ENCODE measurements at regions not wholly inside any gene's neighbourhood (a gene's known extent, or its start where the extent isn't known, plus 50 kb on each side); places are given as distances from the start of the nearest gene placed in this dataset.

DNA sequence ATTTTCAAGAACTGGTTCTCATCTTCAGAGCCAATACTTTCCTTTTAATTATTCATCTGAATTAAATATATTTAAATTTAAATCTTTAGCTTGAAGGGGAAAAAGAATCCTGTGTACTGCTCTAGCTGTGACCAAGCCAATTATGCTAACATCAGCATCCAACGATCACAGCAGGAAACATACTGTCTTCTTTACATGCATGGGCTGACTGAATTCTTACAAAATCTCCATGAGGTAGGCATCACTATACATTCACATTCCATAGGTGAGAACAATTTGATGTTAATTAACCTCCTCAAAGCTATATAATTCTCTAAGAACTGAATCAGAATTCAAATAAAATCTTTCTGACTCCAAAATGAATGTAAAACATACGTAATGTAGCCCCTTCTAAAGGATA lies 118.8 kb upstream of the MAP2 start:
- Histone ChIP-seq H3K27ac (ENCODE audit: low read depth, low read length, poor library complexity, severe bottlenecking) (no peak overlapping the region), H3K4me3 (ENCODE audit: low read depth, low read length, poor library complexity, severe bottlenecking) (no peak overlapping the region), H3K4me1 (ENCODE audit: insufficient read depth, low read length, poor library complexity, severe bottlenecking) (no peaks in the 10 kb centered on the region), H3K36me3 (ENCODE audit: insufficient read depth, low read length, poor library complexity, severe bottlenecking) (no peaks in the 10 kb centered on the region), H3K27me3 (replicated peaks; ENCODE audit: insufficient read depth, low read depth, low read length, poor library complexity) (peaks cover 17% of the 10 kb centered on the region), H3K9me3 (ENCODE audit: low read depth, low read length, poor library complexity, severe bottlenecking) (no peaks in the 10 kb centered on the region)
- no peak for DNase-seq (ENCODE audit: low spot score)
- POLR2A ChIA-PET (ENCODE audit: low non-redundant PET) = no interaction called here
- intact Hi-C loops (cut with micrococcal nuclease; ENCODE audit: unreplicated experiment) = no loop called here
- TF ChIP-seq, protein P1, sequence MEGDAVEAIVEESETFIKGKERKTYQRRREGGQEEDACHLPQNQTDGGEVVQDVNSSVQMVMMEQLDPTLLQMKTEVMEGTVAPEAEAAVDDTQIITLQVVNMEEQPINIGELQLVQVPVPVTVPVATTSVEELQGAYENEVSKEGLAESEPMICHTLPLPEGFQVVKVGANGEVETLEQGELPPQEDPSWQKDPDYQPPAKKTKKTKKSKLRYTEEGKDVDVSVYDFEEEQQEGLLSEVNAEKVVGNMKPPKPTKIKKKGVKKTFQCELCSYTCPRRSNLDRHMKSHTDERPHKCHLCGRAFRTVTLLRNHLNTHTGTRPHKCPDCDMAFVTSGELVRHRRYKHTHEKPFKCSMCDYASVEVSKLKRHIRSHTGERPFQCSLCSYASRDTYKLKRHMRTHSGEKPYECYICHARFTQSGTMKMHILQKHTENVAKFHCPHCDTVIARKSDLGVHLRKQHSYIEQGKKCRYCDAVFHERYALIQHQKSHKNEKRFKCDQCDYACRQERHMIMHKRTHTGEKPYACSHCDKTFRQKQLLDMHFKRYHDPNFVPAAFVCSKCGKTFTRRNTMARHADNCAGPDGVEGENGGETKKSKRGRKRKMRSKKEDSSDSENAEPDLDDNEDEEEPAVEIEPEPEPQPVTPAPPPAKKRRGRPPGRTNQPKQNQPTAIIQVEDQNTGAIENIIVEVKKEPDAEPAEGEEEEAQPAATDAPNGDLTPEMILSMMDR (conservative IDR thresholded peaks at IDR 0.05; ENCODE audit: low read depth, low read length) = no peak
- TF ChIP-seq EZH2 (IDR thresholded peaks at IDR 0.05; ENCODE audit: borderline replicate concordance, low read depth, low read length, poor library complexity, severe bottlenecking) = no peak
- no TSS peak for BruUV-seq (replicated peaks)
- CTCF ChIA-PET = no interaction called here

DNA sequence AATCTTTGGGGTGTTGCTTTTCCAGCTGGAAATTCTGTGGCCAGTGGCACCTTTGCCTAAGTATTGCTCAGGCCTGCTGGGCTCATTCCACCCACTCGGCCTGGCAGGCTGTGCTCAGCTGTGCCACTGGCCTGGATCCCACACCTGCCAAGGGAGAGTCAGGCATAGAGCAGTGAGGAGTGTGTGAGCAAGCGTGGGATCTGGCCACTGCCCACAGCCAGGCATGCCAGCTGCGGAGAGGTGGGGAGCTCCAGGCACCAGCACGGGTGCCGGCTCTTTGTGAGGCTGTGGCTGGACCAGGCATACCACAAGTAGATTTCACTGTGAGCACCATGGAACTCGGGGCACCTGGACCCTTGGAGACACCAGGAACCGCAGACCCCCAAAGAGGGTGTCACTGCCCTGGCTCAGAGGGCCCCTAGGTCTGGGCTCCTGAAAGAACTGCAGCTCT lies 118.1 kb upstream of the MAP2 start:
- no peak for TF ChIP-seq EZH2 (IDR thresholded peaks at IDR 0.05; ENCODE audit: borderline replicate concordance, low read depth, low read length, poor library complexity, severe bottlenecking)
- TF ChIP-seq, protein P1 (conservative IDR thresholded peaks at IDR 0.05; ENCODE audit: low read depth, low read length) = no peak
- no peaks in the 10 kb centered on the region for H3K4me1 ChIP-seq (ENCODE audit: insufficient read depth, low read length, poor library complexity, severe bottlenecking)
- BruUV-seq (replicated peaks) = no TSS peak

DNA sequence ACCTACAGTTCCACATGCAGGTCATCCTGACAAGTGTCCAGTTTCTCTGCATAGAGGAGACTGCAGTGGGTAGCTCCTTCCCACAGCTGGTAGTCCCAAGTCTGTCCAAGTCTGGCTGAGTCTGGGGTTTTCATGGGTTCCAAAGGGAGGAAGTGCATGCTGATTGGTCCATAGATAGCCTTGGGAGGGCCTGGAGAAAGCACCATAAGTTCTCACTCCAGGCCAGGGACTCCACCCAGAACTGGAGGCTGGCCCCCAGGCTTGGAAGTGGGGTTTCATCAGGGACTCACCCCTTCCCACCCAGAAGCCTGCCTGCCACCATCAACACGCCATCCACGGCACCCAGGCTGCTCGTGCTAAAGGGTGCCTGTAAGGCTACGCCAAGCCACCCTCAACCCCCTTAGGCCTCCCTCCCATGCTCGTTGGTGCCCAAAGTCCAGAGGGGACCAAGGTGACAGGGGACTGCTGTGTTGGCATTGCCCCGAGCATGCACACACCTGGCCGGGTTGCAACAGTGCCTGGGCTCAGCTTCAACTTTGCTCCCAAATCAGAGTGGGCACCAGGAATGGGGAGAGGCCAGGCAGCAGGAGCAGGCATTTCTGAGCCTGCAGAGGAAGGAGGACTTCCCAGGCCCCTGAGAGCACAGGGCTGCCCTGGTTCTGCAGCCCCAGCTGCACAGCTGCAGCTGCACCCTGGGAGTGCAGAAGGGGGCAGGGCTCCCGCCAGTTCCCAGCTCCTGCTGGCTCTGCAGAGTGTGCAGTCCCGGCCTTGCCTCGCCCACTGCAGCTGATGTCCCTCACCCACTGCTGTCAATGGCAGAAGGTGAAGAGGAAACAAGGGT lies 116.5 kb upstream of the MAP2 start:
- no peaks in the 10 kb centered on the region for H3K9me3 ChIP-seq (ENCODE audit: low read depth, low read length, poor library complexity, severe bottlenecking)
- H3K36me3 ChIP-seq (ENCODE audit: insufficient read depth, low read length, poor library complexity, severe bottlenecking) = no peaks in the 10 kb centered on the region
- POLR2A ChIA-PET (ENCODE audit: low non-redundant PET) = no interaction called here

More for the DNA sequence above, 118.1 kb upstream of the MAP2 start:
- H3K27ac ChIP-seq (ENCODE audit: low read depth, low read length, poor library complexity, severe bottlenecking) = no peak overlapping the region
- H3K36me3 ChIP-seq (ENCODE audit: insufficient read depth, low read length, poor library complexity, severe bottlenecking) = no peaks in the 10 kb centered on the region
- no peaks in the 10 kb centered on the region for H3K9me3 ChIP-seq (ENCODE audit: low read depth, low read length, poor library complexity, severe bottlenecking)
- no peak overlapping the region for H3K4me3 ChIP-seq (ENCODE audit: low read depth, low read length, poor library complexity, severe bottlenecking)
- no peak for DNase-seq (ENCODE audit: low spot score)
- ChIA-PET POLR2A (ENCODE audit: low non-redundant PET) (no interaction called here), CTCF (no interaction called here)
- peaks cover 24% of the 10 kb centered on the region for H3K27me3 ChIP-seq (replicated peaks; ENCODE audit: insufficient read depth, low read depth, low read length, poor library complexity)
- intact Hi-C loops (cut with micrococcal nuclease; ENCODE audit: unreplicated experiment) = no loop called here

More for the DNA sequence above, 116.5 kb upstream of the MAP2 start:
- Histone ChIP-seq H3K27me3 (replicated peaks; ENCODE audit: insufficient read depth, low read depth, low read length, poor library complexity) (peaks cover 40% of the 10 kb centered on the region), H3K4me3 (ENCODE audit: low read depth, low read length, poor library complexity, severe bottlenecking) (no peak overlapping the region), H3K27ac (ENCODE audit: low read depth, low read length, poor library complexity, severe bottlenecking) (no peak overlapping the region), H3K4me1 (ENCODE audit: insufficient read depth, low read length, poor library complexity, severe bottlenecking) (no peaks in the 10 kb centered on the region)
- CTCF ChIA-PET = no interaction called here
- intact Hi-C loops (cut with micrococcal nuclease; ENCODE audit: unreplicated experiment) = no loop called here
- TF ChIP-seq, protein P1 (conservative IDR thresholded peaks at IDR 0.05; ENCODE audit: low read depth, low read length) = no peak
- no peak for TF ChIP-seq EZH2 (IDR thresholded peaks at IDR 0.05; ENCODE audit: borderline replicate concordance, low read depth, low read length, poor library complexity, severe bottlenecking)
- no peak for DNase-seq (ENCODE audit: low spot score)
- no TSS peak for BruUV-seq (replicated peaks)

All from A673 (cell line).